ENCODE measurements at regions not wholly inside any gene's neighbourhood (a gene's known extent, or its start where the extent isn't known, plus 50 kb on each side); places are given as distances from the start of the nearest gene placed in this dataset.

DNA sequence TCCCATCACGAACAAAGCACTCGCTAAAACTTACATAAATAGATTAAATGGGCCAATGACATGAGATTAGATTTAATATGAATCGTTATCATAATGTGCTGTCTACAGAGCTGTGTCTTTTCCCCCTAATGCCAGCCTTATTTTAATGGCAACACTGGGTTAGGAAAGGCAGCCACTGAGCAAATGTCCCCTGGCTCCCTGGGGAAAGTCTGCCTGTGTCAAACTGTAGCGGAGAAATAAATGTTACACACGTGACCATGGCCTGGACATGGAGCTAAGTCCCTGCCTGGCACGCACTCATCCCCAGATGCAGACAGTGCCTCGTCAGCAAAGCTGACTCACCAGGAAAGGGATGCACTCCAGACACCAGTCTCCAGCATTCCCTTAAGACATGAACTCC lies 61.3 kb upstream of the SDK2 start:
- no peak overlapping the region for H3K27ac ChIP-seq (ENCODE audit: low read length)
- TF ChIP-seq SMC3 (conservative IDR thresholded peaks at IDR 0.05; ENCODE audit: poor library complexity) (no peak), MXI1 (conservative IDR thresholded peaks at IDR 0.05; ENCODE audit: poor library complexity, severe bottlenecking) (no peak), EP300 (conservative IDR thresholded peaks at IDR 0.05; ENCODE audit: poor library complexity, severe bottlenecking) (no peak), TAF1 (IDR thresholded peaks at IDR 0.05; ENCODE audit: low read depth) (no peak), EZH2 (IDR thresholded peaks at IDR 0.05; ENCODE audit: borderline replicate concordance, insufficient read depth, low read length, poor library complexity, severe bottlenecking) (no peak), RAD21 (conservative IDR thresholded peaks at IDR 0.05) (no peak), POLR2AphosphoS5 (IDR thresholded peaks at IDR 0.05) (no peak)
- TF ChIP-seq, protein P1, sequence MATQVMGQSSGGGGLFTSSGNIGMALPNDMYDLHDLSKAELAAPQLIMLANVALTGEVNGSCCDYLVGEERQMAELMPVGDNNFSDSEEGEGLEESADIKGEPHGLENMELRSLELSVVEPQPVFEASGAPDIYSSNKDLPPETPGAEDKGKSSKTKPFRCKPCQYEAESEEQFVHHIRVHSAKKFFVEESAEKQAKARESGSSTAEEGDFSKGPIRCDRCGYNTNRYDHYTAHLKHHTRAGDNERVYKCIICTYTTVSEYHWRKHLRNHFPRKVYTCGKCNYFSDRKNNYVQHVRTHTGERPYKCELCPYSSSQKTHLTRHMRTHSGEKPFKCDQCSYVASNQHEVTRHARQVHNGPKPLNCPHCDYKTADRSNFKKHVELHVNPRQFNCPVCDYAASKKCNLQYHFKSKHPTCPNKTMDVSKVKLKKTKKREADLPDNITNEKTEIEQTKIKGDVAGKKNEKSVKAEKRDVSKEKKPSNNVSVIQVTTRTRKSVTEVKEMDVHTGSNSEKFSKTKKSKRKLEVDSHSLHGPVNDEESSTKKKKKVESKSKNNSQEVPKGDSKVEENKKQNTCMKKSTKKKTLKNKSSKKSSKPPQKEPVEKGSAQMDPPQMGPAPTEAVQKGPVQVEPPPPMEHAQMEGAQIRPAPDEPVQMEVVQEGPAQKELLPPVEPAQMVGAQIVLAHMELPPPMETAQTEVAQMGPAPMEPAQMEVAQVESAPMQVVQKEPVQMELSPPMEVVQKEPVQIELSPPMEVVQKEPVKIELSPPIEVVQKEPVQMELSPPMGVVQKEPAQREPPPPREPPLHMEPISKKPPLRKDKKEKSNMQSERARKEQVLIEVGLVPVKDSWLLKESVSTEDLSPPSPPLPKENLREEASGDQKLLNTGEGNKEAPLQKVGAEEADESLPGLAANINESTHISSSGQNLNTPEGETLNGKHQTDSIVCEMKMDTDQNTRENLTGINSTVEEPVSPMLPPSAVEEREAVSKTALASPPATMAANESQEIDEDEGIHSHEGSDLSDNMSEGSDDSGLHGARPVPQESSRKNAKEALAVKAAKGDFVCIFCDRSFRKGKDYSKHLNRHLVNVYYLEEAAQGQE (IDR thresholded peaks at IDR 0.05; ENCODE audit: borderline replicate concordance): no peak
- TF ChIP-seq, protein P2, sequence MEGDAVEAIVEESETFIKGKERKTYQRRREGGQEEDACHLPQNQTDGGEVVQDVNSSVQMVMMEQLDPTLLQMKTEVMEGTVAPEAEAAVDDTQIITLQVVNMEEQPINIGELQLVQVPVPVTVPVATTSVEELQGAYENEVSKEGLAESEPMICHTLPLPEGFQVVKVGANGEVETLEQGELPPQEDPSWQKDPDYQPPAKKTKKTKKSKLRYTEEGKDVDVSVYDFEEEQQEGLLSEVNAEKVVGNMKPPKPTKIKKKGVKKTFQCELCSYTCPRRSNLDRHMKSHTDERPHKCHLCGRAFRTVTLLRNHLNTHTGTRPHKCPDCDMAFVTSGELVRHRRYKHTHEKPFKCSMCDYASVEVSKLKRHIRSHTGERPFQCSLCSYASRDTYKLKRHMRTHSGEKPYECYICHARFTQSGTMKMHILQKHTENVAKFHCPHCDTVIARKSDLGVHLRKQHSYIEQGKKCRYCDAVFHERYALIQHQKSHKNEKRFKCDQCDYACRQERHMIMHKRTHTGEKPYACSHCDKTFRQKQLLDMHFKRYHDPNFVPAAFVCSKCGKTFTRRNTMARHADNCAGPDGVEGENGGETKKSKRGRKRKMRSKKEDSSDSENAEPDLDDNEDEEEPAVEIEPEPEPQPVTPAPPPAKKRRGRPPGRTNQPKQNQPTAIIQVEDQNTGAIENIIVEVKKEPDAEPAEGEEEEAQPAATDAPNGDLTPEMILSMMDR (IDR thresholded peaks at IDR 0.05; ENCODE audit: poor library complexity, severe bottlenecking): no peak
- no peaks in the 10 kb centered on the region for H3K36me3 ChIP-seq (ENCODE audit: insufficient read depth, low read length)
- no peaks in the 10 kb centered on the region for H3K9me3 ChIP-seq (ENCODE audit: low read length)
- no peak overlapping the region for H3K4me3 ChIP-seq (ENCODE audit: low read length)
- no peak overlapping the region for H3K4me2 ChIP-seq (ENCODE audit: low read length)
- H3K9me2 ChIP-seq (ENCODE audit: insufficient read depth, low read length): no peaks in the 10 kb centered on the region
- no peak overlapping the region for H2AFZ ChIP-seq (ENCODE audit: low read depth, low read length)
- no peaks in the 10 kb centered on the region for H3K79me2 ChIP-seq (replicated peaks; ENCODE audit: insufficient read depth, low read length)
- no peak overlapping the region for H3K9ac ChIP-seq (ENCODE audit: low read length)
- H4K20me1 ChIP-seq (ENCODE audit: insufficient read depth): no peaks in the 10 kb centered on the region
- H3F3A ChIP-seq (ENCODE audit: insufficient read depth, low read length, poor library complexity, severe bottlenecking): no peaks in the 10 kb centered on the region
- H3K27me3 ChIP-seq (ENCODE audit: insufficient read depth, low read depth, low read length): no peaks in the 10 kb centered on the region

DNA sequence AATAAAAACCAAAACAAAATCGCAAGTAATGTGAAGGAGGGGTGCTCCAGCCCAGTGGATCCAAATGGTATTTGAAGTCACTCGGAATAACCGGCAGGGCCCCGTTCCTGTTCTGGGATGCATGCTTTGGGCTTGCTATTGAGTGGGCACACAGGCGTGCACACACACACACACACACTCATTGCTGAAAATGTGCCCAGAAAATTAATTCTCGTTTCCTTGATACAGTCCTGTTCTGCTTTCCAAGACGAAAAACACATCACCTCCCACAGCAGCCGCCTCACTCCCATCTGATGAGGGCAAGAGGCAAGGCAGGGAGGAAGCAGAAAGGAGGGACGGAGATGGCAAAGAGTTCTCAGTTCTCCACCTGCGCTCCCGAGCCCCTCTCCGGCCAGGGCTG lies 62.2 kb upstream of the SDK2 start:
- no peak overlapping the region for H3K4me3 ChIP-seq (ENCODE audit: low read length)
- no peaks in the 10 kb centered on the region for H3F3A ChIP-seq (ENCODE audit: insufficient read depth, low read length, poor library complexity, severe bottlenecking)
- no peak overlapping the region for H3K27ac ChIP-seq (ENCODE audit: low read length)
- H3K4me2 ChIP-seq (ENCODE audit: low read length): no peak overlapping the region
- H4K20me1 ChIP-seq (ENCODE audit: insufficient read depth): no peaks in the 10 kb centered on the region
- no peaks in the 10 kb centered on the region for H3K9me3 ChIP-seq (ENCODE audit: low read length)
- no peaks in the 10 kb centered on the region for H3K27me3 ChIP-seq (ENCODE audit: insufficient read depth, low read depth, low read length)
- H3K9ac ChIP-seq (ENCODE audit: low read length): no peak overlapping the region
- TF ChIP-seq MXI1 (conservative IDR thresholded peaks at IDR 0.05; ENCODE audit: poor library complexity, severe bottlenecking) (no peak), EZH2 (IDR thresholded peaks at IDR 0.05; ENCODE audit: borderline replicate concordance, insufficient read depth, low read length, poor library complexity, severe bottlenecking) (no peak), SMC3 (conservative IDR thresholded peaks at IDR 0.05; ENCODE audit: poor library complexity) (no peak), TAF1 (IDR thresholded peaks at IDR 0.05; ENCODE audit: low read depth) (no peak), EP300 (conservative IDR thresholded peaks at IDR 0.05; ENCODE audit: poor library complexity, severe bottlenecking) (no peak), RAD21 (conservative IDR thresholded peaks at IDR 0.05) (no peak), POLR2AphosphoS5 (IDR thresholded peaks at IDR 0.05) (no peak)
- TF ChIP-seq, protein P2 (IDR thresholded peaks at IDR 0.05; ENCODE audit: poor library complexity, severe bottlenecking): no peak
- TF ChIP-seq, protein P1 (IDR thresholded peaks at IDR 0.05; ENCODE audit: borderline replicate concordance): no peak
- H3K79me2 ChIP-seq (replicated peaks; ENCODE audit: insufficient read depth, low read length): no peaks in the 10 kb centered on the region
- no peaks in the 10 kb centered on the region for H3K36me3 ChIP-seq (ENCODE audit: insufficient read depth, low read length)
- no peaks in the 10 kb centered on the region for H3K9me2 ChIP-seq (ENCODE audit: insufficient read depth, low read length)
- H2AFZ ChIP-seq (ENCODE audit: low read depth, low read length): no peak overlapping the region

Measured in neural cell (in vitro differentiated cells).